ENCODE measurements at regions not wholly inside any gene's neighbourhood (a gene's known extent, or its start where the extent isn't known, plus 50 kb on each side); places are given as distances from the start of the nearest gene placed in this dataset.

GRCh38 chr14:98122527-98122926 lies 1149.5 kb downstream of the BCL11B start:
- no peaks in the 10 kb centered on the region for H3K27me3 Mint-ChIP-seq (ENCODE audit: insufficient read depth)
- Histone ChIP-seq H3K9me3 (ENCODE audit: control insufficient read depth, low read length) (no peaks in the 10 kb centered on the region), H3K9ac (ENCODE audit: extremely low read depth, low read length, poor library complexity, severe bottlenecking) (no peak overlapping the region), H3K4me3 (ENCODE audit: low read length) (no peak overlapping the region), H3K27me3 (ENCODE audit: control insufficient read depth, insufficient read depth, low read length, poor library complexity, severe bottlenecking) (no peaks in the 10 kb centered on the region), H3K4me1 (ENCODE audit: control insufficient read depth, insufficient read depth, low read length) (no peaks in the 10 kb centered on the region), H3K36me3 (ENCODE audit: control insufficient read depth, insufficient read depth, low read length) (no peaks in the 10 kb centered on the region), H3K27ac (ENCODE audit: low read depth, low read length) (no peak overlapping the region)
- no peaks in the 10 kb centered on the region for H3K36me3 Mint-ChIP-seq (ENCODE audit: low read depth)
- TF ChIP-seq CTCF (conservative IDR thresholded peaks at IDR 0.05), result no peak
- no peak overlapping the region for H3K4me3 Mint-ChIP-seq
- H3K4me1 Mint-ChIP-seq, result no peaks in the 10 kb centered on the region
- no peak for DNase-seq
- no peak overlapping the region for H3K27ac Mint-ChIP-seq
- peaks cover 1% of the 10 kb centered on the region for H3K9me3 Mint-ChIP-seq
- 79 to 87% methylated on average over 2 to 3 of the region's 4 CpGs for WGBS, 2 experiments (ENCODE audit: insufficient coverage in 1 of 2, insufficient read length in 1 of 2)

GRCh38 chr14:98130691-98131090 lies 1141.3 kb downstream of the BCL11B start:
- Histone ChIP-seq H3K9ac (ENCODE audit: extremely low read depth, low read length, poor library complexity, severe bottlenecking) (no peak overlapping the region), H3K4me3 (ENCODE audit: low read length) (no peak overlapping the region), H3K4me1 (ENCODE audit: control insufficient read depth, insufficient read depth, low read length) (no peaks in the 10 kb centered on the region), H3K36me3 (ENCODE audit: control insufficient read depth, insufficient read depth, low read length) (no peaks in the 10 kb centered on the region), H3K9me3 (ENCODE audit: control insufficient read depth, low read length) (no peaks in the 10 kb centered on the region), H3K27ac (ENCODE audit: low read depth, low read length) (no peak overlapping the region), H3K27me3 (ENCODE audit: control insufficient read depth, insufficient read depth, low read length, poor library complexity, severe bottlenecking) (no peaks in the 10 kb centered on the region)
- TF ChIP-seq CTCF (conservative IDR thresholded peaks at IDR 0.05), result no peak
- Mint-ChIP-seq H3K4me1 (no peaks in the 10 kb centered on the region), H3K27me3 (ENCODE audit: insufficient read depth) (no peaks in the 10 kb centered on the region), H3K36me3 (ENCODE audit: low read depth) (no peaks in the 10 kb centered on the region), H3K27ac (no peak overlapping the region), H3K4me3 (no peak overlapping the region), H3K9me3 (no peaks in the 10 kb centered on the region)
- DNase-seq, result no peak
- WGBS, 2 experiments (ENCODE audit: insufficient coverage in 1 of 2, insufficient read length in 1 of 2), result 87 to 90% methylated on average over 2 of the region's 2 CpGs

DNA sequence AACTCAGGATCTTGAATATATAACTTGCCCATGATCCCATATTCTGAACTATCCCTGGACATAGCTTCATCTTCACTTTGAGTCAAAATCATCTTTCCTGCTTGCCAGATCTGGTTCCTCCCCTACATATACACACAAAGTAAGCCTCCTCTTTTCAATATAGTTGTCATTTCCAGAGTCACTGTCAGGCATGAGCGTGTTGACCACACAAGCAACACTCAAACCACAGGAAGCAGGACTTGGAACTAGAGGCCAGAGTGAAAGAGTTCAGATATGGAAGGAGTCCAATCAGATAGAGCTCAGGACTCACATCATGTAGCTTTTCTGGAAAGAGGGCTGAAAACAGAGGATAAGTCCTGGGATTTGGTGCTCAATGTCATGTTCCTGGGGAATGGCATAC lies 1140.6 kb downstream of the BCL11B start:
- Histone ChIP-seq H3K36me3 (ENCODE audit: control insufficient read depth, insufficient read depth, low read length) (no peaks in the 10 kb centered on the region), H3K9ac (ENCODE audit: extremely low read depth, low read length, poor library complexity, severe bottlenecking) (no peak overlapping the region), H3K9me3 (ENCODE audit: control insufficient read depth, low read length) (no peaks in the 10 kb centered on the region), H3K27ac (ENCODE audit: low read depth, low read length) (no peak overlapping the region), H3K27me3 (ENCODE audit: control insufficient read depth, insufficient read depth, low read length, poor library complexity, severe bottlenecking) (no peaks in the 10 kb centered on the region), H3K4me3 (ENCODE audit: low read length) (no peak overlapping the region), H3K4me1 (ENCODE audit: control insufficient read depth, insufficient read depth, low read length) (no peaks in the 10 kb centered on the region)
- DNase-seq, result no peak
- Mint-ChIP-seq H3K9me3 (no peaks in the 10 kb centered on the region), H3K4me1 (peaks cover 5% of the 10 kb centered on the region), H3K27me3 (ENCODE audit: insufficient read depth) (no peaks in the 10 kb centered on the region), H3K4me3 (no peak overlapping the region), H3K36me3 (ENCODE audit: low read depth) (no peaks in the 10 kb centered on the region), H3K27ac (no peak overlapping the region)
- 88% methylated on average over 1 of the region's 1 CpG; no CpG with 5 or more reads in 1 of the 2 experiments for WGBS, 2 experiments (ENCODE audit: insufficient coverage in 1 of 2, insufficient read length in 1 of 2)
- TF ChIP-seq CTCF (conservative IDR thresholded peaks at IDR 0.05), result no peak

Measured in endodermal cell (in vitro differentiated cells).